DMS 273 (cell line): ENCODE measurements at regions not wholly inside any gene's neighbourhood (a gene's known extent, or its start where the extent isn't known, plus 50 kb on each side); places are given as distances from the start of the nearest gene placed in this dataset.
A peak's percentile ranks its signal among the peaks of the same experiment; 100 is the strongest.

Experiments used
- DNase-seq: peaks from one replicate; lab custom pipeline; 2025; ENCODE audit not compliant: unreplicated experiment; lab: John Stamatoyannopoulos, UW

- no peak for DNase-seq
These were observed 68.6 kb downstream of the ZNF621 start for GRCh38 chr3:40593351-40593750.

- DNase-seq, result no peak
These were observed 72.7 kb downstream of the ZNF621 start for GRCh38 chr3:40597441-40597840.

DNA sequence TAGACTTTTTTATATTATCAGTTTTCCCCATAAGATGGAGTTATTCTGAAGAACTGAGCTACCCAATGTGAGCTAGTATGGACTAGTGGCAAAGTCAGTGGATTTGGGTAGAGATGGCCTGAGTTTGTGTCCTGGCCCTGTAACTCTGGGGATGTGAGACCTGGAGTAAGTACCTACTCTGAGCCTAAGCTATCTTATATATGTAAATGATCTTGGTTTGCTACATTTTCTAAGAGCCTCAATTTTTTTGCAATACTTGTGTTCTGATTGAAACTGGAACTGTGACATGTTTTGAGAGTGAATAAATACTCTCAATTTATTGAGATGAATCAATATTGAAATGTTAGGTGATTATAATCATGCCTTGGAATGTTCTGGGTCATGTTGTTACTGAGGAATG is 73.6 kb downstream of the ZNF621 start:
- DNase-seq, result no peak

GRCh38 chr3:40598962-40599361 is 74.2 kb downstream of the ZNF621 start:
- no peak for DNase-seq

DNA sequence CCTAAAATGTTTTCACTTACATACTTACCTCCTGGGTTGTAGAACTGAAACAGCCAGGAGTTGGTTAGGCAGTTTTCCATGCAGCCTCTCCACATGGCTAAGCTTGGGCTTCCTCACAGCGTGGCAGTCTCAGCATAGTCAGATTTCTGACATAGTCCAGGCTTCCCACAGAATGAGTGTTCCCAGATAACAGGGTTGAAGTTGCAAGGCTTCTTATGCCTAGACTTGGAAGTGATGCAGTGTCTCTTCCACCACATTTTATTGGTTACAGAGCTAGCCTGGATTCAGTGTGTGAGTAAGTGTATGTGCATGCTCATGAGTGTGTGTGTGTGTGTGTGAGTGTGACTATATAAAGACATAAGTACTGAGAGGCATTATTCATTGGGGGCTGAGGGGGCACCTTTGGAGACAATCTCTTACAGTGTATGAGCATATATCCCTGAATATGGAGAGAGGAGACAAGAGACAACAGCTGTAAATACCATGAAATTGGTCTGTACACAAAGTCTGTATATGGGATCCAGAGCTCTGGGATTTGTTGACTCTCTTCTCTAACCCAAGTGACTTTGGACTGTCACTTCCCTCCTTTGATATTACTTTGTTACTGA is 78.1 kb downstream of the ZNF621 start:
- DNase-seq, result no peak

GRCh38 chr3:40605960-40606359 is 81.2 kb downstream of the ZNF621 start:
- DNase-seq, result no peak

DNA sequence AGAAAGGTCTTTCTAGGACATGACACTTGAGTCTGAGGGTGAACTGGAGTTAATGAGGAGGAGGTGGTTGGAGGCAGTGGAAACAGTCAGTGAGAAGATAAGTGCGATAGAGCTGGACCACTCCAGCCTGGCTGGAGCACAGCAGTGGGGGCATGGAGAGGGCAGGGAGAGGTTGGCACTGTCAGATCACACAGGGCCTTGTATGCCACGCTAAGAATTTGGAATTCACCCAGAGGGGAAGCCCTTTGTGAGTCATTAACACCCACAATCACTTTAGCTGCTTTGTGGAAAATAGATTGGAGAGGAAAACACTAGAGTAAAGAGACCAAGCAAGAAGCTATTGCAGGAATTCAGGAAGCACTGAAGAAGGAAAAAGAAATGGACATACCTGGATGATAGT is 83.3 kb downstream of the ZNF621 start:
- no peak for DNase-seq

- DNase-seq, result no peak
These were observed 88.5 kb downstream of the ZNF621 start for GRCh38 chr3:40613306-40613705.

- DNase-seq, result peak; percentile 81
These were observed 90.6 kb downstream of the ZNF621 start for GRCh38 chr3:40615110-40615915.

DNA sequence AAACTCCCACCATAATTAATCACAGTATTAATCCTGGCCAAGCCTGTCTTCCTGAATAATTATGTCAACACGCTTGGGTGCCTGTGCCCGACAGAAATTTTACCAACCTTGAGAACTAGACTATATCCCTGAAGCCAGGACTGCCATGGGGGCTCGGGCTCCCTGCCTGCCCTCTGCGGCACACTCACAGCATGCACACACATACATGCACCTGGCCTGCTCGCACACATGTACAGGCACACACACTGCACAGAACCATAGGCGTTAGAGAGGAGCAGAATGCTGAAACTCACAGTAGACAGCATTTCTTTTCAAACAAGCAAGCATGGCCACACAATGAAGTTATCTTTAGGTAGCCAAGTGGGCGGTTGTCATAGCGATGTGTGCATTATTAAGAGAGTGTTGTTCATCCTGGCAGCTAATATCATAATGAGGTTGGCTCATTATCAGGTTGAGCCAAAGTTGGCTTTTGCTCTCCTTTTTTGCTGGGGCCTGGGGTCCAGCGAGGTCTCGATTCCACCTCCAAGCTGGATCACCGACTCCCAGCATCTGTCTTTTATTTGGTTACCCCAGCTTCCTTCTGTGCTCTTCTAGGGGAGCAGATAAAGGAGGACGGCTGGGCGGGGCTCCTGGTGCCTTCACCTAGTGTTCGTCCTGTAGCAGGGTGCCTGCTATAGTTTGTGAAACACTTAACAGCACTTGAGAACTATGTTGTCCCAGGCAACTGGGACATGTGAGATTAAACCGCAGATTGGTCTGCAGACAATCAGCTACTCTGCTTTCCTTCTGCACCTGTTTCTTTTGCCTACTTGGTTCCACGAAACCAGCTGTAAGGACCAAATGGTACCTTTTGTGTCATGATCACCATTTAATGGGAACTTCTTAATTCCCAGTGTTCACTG is 91.4 kb downstream of the ZNF621 start:
- DNase-seq, result peak; percentile 65

DNA sequence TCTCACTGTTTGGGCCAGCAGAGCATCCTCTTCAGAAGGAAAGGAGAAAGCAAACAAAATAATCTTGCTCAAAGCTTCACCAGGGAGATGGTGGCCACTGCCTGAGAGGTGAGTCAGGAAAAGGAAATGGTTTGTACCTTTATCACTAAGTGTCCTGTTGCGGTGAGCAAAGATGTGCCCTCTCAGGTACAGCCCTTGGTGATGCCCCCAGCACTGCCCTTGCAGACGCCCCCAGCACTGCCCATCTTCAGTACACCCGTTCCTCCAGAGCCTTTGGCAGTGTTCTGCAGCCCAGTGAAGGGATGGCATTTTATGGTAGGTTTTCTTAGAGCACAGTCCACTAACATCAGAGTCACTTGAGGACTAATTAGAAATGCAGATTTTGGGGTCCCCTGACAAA is 92.3 kb downstream of the ZNF621 start:
- DNase-seq, result no peak

GRCh38 chr3:40618158-40618557 is 93.4 kb downstream of the ZNF621 start:
- DNase-seq, result no peak

GRCh38 chr3:40620151-40620550 is 95.4 kb downstream of the ZNF621 start:
- DNase-seq, result peak; percentile 13

DNA sequence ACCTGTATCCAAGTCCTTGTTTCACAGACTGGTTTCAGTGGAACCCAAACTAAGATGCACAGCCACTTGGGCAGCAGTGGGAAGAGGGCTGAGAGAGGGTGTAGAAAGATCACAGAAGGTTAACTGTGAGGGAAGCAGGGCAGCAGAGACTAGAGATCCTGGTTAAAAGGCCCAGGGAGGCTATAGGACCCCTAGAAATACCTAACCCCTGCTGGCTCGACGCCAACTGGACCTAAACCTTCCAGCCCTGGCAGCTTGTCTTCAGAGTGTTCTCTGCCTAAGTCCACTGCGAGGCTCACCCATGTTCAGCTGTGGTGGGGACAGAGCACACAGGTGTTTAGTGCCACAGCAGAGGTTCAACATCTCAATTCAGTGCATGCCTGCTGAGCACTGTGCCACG is 96.5 kb downstream of the ZNF621 start:
- DNase-seq, result no peak

DNA sequence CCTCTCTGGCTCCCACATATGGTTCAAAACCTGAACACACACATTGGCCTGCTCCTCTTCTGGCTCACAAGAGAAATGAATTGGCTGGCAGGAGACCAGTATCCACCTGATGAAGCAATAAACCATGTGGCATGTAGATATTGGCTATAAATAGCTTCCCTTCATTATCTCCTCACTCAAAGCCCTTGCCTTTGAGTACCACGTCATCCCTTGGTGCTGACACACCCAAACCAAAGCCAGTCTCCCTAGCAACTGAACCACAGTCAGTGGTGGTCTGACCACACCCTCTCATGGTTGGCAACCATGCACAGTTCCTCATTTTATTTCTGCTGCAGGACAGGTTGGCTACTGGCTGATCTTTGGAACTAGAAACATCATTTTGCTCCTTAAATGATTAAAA is 98.8 kb downstream of the ZNF621 start:
- no peak for DNase-seq

DNA sequence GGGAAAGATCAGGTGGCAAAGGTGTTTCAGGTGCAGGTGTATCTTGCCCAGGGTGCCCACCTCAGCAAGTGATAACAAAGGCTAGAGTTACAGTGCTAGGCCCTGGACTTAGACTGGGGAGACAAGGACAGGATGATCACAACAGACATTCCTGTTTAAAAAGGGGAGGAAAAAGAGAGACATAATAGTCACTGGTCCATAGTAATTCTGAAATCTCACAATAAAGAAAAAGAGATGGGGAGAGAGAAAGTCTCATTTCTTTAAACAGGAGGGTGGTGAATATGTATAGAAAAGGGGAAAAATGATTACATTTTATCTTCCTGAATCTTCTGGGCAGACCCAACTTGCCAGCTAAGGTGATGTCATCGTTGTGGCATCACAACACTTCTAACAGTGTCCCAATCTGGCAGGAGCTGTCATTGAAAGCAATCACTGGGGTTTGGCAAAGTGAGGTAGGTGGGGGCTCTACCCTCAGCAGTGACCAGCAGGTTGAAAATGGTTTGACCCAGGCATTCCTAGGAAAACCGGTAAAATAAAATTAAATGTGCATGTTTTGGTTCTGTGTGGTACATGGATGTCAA is 99.5 kb downstream of the ZNF621 start:
- DNase-seq, result no peak

DNA sequence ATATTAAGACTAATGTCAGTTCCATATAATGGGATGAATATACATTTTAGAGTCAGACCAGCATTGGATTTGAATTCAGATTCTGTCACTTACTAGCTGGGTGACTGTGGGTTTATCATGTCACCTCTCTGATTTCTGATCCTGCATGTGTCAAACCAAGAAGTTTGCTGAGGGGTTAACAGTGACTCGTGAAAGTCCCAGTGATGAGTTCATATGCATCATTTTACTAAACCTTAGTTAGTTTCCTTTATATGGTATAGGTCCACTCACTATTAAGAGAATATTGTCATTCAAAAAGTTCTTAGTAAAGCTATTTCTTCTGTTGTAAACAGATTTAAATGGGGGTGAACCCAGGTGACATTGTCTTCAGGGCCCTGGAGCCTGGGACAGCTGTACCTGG is 102.3 kb downstream of the ZNF621 start:
- no peak for DNase-seq

- DNase-seq, result no peak
These were observed 104.2 kb downstream of the ZNF621 start for GRCh38 chr3:40628984-40629383.

- no peak for DNase-seq
These were observed 106.7 kb downstream of the ZNF621 start for GRCh38 chr3:40631341-40631995.

- no peak for DNase-seq
These were observed 113.1 kb downstream of the ZNF621 start for GRCh38 chr3:40637906-40638305.

DNA sequence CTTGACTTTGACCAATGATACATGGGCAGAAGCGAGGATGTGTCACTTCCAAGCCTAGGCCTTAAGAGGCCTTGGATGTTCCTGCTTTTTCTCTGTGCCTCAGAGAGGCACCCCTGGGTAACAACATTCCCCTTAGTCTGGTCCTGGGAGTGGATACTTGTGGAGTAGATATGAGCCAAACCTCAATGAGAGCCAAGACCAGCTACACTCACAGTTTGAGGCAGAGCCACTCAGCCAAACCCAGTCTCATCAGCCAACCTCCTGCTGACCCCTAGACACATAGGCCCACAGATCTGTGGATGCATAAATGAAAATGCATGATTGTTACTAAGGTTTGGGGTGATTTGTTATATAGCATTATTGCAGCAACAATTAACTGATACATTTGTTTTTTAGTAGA is 114.2 kb downstream of the ZNF621 start:
- DNase-seq, result no peak
